Activated CD4-positive, alpha-beta memory T cell treated with anti-CD3 and anti-CD28 coated beads, Interleukin-2, amount 10 ng/mL, durations not matched to agents 7 days and 5 days (primary cell): ENCODE measurements at regions not wholly inside any gene's neighbourhood (a gene's known extent, or its start where the extent isn't known, plus 50 kb on each side); places are given as distances from the start of the nearest gene placed in this dataset.

Source experiments
- CTCF ChIA-PET: fragments of 350-600 bp; sonication (Branson Sonifier 250); formaldehyde crosslinking; loops from one replicate; lab custom pipeline; 2021; ENCODE audit warnings: antibody characterized with exemption, inconsistent platforms; lab: Charles Lee
- POLR2A ChIA-PET: fragments of 350-600 bp; sonication (Branson Sonifier 250); formaldehyde crosslinking; loops from one replicate; lab custom pipeline; 2021; ENCODE audit warnings: antibody characterized with exemption; lab: Charles Lee
- DNase-seq: peaks from one replicate; pipeline ENCODE4 v3.0.0-alpha.2; 2020
- H3K27ac Mint-ChIP-seq: one replicate; pipeline ENCODE4 v1.8.0; 2021; ENCODE audit warnings: mild to moderate bottlenecking, mixed read lengths
- H3K27me3 Mint-ChIP-seq: one replicate; pipeline ENCODE4 v1.8.0; 2021; ENCODE audit warnings: mixed read lengths
- H3K36me3 Mint-ChIP-seq: one replicate; pipeline ENCODE4 v1.8.0; 2021; ENCODE audit warnings: low read depth, mixed read lengths
- H3K4me1 Mint-ChIP-seq: one replicate; pipeline ENCODE4 v1.8.0; 2021; ENCODE audit warnings: mixed read lengths
- H3K4me3 Mint-ChIP-seq: one replicate; pipeline ENCODE4 v1.8.0; 2021; ENCODE audit warnings: mild to moderate bottlenecking, mixed read lengths
- H3K9me3 Mint-ChIP-seq: one replicate; pipeline ENCODE4 v1.8.0; 2021; ENCODE audit warnings: mixed read lengths

GRCh38 chr22:49274754-49275380, 552.8 kb downstream of the BRD1 start:
- no peaks in the 10 kb centered on the region for H3K4me1 Mint-ChIP-seq
- no peaks in the 10 kb centered on the region for H3K9me3 Mint-ChIP-seq
- peaks cover 5% of the 10 kb centered on the region for H3K27me3 Mint-ChIP-seq
- H3K36me3 Mint-ChIP-seq = no peaks in the 10 kb centered on the region
- ChIA-PET CTCF (no interaction called here), POLR2A (no interaction called here)
- no peak overlapping the region for H3K4me3 Mint-ChIP-seq
- no peak overlapping the region for H3K27ac Mint-ChIP-seq
- DNase-seq = no peak

DNA sequence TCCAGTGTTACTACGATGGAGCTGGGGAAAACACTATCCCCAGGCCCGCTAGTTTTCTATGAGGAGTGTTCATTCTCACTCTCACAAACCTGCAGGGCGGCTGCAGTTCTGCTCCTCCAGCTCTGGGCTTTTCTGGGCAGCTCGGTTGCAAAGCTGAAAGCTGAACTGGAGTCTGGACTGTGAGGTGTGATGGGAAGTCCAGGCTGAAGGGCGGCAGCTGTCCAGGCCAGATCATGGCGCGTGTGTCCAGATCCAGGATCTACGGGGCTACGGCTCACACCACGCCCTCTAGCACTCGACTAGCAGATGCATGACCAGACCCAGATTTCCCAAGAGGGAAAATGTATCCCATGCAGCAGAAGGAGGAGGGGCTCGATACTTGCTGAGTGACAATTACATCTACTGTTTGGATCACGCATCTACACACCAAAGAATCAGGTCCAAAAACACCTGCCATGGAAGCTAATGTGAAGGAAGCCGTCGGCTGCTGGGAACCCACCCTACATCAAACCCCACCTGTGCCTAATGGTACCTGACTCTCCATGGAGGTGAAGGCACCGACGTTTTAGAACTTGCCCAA, 555.0 kb downstream of the BRD1 start:
- Mint-ChIP-seq H3K36me3 (no peaks in the 10 kb centered on the region), H3K27ac (no peak overlapping the region), H3K27me3 (peaks cover 9% of the 10 kb centered on the region), H3K4me3 (no peak overlapping the region), H3K9me3 (no peaks in the 10 kb centered on the region), H3K4me1 (no peaks in the 10 kb centered on the region)
- POLR2A ChIA-PET = no interaction called here
- no peak for DNase-seq
- CTCF ChIA-PET = no interaction called here

DNA sequence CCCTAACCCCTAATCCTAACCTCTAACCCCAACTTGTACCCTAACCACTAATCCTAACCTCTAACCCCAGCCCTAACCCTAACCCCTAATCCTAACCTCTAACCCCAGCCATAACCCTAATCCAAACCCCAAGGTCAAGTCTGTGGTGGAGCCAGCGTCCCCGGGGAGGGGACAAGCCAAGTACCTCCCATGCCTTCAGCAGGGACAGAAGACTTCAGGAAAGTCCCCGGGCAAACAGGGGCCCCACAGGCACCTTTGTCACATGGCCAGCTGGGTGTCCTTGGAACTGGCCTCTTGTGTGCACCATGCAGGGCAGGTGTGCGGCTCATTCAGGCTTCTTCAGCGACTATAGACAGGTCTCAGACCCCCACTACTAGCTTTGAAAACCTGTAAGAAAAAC, 555.8 kb downstream of the BRD1 start:
- CTCF ChIA-PET = no interaction called here
- Mint-ChIP-seq H3K36me3 (no peaks in the 10 kb centered on the region), H3K27me3 (peaks cover 9% of the 10 kb centered on the region), H3K9me3 (no peaks in the 10 kb centered on the region), H3K4me3 (no peak overlapping the region), H3K27ac (no peak overlapping the region), H3K4me1 (no peaks in the 10 kb centered on the region)
- DNase-seq = no peak
- POLR2A ChIA-PET = no interaction called here

- ChIA-PET CTCF (no interaction called here), POLR2A (no interaction called here)
- no peaks in the 10 kb centered on the region for H3K36me3 Mint-ChIP-seq
These were observed 556.3 kb downstream of the BRD1 start for GRCh38 chr22:49271369-49271727.

DNA sequence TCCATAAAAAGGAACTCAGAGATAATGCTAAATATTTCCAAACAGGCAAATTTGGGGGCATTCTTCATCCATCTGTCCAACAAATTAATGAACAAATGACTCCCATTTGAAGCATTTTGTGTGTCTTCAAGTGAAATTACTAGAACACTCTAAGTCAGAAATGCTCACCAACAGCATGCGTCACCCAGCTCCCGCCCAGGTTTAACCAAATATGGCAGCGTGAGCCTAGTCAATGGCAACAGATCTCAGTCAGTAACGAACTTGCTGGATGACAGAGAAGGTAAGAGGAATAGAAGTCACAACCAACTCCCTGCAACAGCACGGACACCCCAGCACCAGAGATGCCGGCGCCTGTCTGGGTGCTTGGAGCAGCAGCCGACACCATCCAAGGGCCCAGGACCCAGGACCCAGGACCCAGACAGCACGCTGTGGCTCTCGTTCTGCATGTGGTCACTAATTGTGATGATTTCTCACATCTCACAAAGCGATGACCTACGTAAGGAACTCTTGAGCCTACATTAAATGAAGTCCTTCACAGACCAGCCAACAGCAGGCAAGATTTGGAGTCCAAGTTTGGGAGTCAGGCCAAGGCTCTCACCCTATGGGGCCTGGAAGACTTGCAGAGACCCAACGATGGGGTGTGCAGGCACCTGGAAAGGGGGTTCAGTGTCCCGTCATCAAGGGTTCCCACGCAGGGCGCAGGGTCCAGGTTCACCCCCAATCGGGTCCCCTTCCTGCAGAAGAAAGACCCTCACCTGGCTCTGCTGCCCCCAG, 556.9 kb downstream of the BRD1 start:
- no peaks in the 10 kb centered on the region for H3K9me3 Mint-ChIP-seq
- H3K4me1 Mint-ChIP-seq = no peaks in the 10 kb centered on the region
- DNase-seq = no peak
- no peaks in the 10 kb centered on the region for H3K36me3 Mint-ChIP-seq
- peaks cover 9% of the 10 kb centered on the region for H3K27me3 Mint-ChIP-seq
- ChIA-PET CTCF (no interaction called here), POLR2A (no interaction called here)
- H3K27ac Mint-ChIP-seq = no peak overlapping the region
- no peak overlapping the region for H3K4me3 Mint-ChIP-seq

More at GRCh38 chr22:49271369-49271727, 556.3 kb downstream of the BRD1 start:
- Mint-ChIP-seq H3K4me1 (no peaks in the 10 kb centered on the region), H3K4me3 (no peak overlapping the region), H3K27me3 (peaks cover 9% of the 10 kb centered on the region), H3K9me3 (no peaks in the 10 kb centered on the region), H3K27ac (no peak overlapping the region)
- no peak for DNase-seq

GRCh38 chr22:49269928-49270327, 557.7 kb downstream of the BRD1 start:
- Mint-ChIP-seq H3K27ac (no peak overlapping the region), H3K9me3 (no peaks in the 10 kb centered on the region), H3K36me3 (no peaks in the 10 kb centered on the region), H3K4me1 (no peaks in the 10 kb centered on the region), H3K4me3 (no peak overlapping the region), H3K27me3 (peaks cover 9% of the 10 kb centered on the region)
- DNase-seq = no peak
- ChIA-PET POLR2A (no interaction called here), CTCF (no interaction called here)

GRCh38 chr22:49269371-49269770, 558.3 kb downstream of the BRD1 start:
- H3K36me3 Mint-ChIP-seq = no peaks in the 10 kb centered on the region
- peaks cover 9% of the 10 kb centered on the region for H3K27me3 Mint-ChIP-seq
- CTCF ChIA-PET = no interaction called here
- no peaks in the 10 kb centered on the region for H3K9me3 Mint-ChIP-seq
- no peak for DNase-seq
- H3K4me3 Mint-ChIP-seq = no peak overlapping the region
- no peaks in the 10 kb centered on the region for H3K4me1 Mint-ChIP-seq
- H3K27ac Mint-ChIP-seq = no peak overlapping the region
- POLR2A ChIA-PET = no interaction called here

GRCh38 chr22:49268924-49269323, 558.7 kb downstream of the BRD1 start:
- no peak for DNase-seq
- no peaks in the 10 kb centered on the region for H3K4me1 Mint-ChIP-seq
- H3K36me3 Mint-ChIP-seq = no peaks in the 10 kb centered on the region
- POLR2A ChIA-PET = no interaction called here
- no peak overlapping the region for H3K4me3 Mint-ChIP-seq
- CTCF ChIA-PET = no interaction called here
- H3K9me3 Mint-ChIP-seq = no peaks in the 10 kb centered on the region
- H3K27me3 Mint-ChIP-seq = peaks cover 9% of the 10 kb centered on the region
- H3K27ac Mint-ChIP-seq = no peak overlapping the region

DNA sequence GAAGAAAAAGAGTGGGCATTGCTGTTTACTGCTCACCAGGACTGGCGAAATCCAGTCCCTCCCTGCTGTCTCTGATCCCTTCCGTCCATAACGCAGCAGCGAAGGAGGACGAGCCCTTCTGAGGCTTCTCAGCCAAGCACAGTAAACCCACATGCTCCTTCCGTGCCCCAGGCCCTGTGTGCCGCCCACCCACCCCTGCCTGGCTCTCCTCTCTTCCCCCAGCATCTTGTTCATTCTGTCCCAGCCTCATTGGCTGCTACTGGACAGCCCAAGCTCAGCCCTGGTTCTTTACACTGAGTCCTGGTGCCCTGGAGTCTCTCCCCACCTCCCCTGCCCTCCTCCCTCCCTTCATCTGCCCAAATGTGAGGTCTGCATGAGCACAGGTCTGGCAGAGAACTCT, 559.7 kb downstream of the BRD1 start:
- Mint-ChIP-seq H3K9me3 (no peaks in the 10 kb centered on the region), H3K4me3 (no peak overlapping the region), H3K4me1 (no peaks in the 10 kb centered on the region), H3K36me3 (no peaks in the 10 kb centered on the region), H3K27me3 (peaks cover 9% of the 10 kb centered on the region), H3K27ac (no peak overlapping the region)
- DNase-seq = no peak
- POLR2A ChIA-PET = no interaction called here
- CTCF ChIA-PET = no interaction called here

GRCh38 chr22:49266561-49267519, 560.8 kb downstream of the BRD1 start:
- Mint-ChIP-seq H3K27ac (no peak overlapping the region), H3K4me1 (no peaks in the 10 kb centered on the region), H3K36me3 (no peaks in the 10 kb centered on the region), H3K9me3 (no peaks in the 10 kb centered on the region), H3K4me3 (no peak overlapping the region), H3K27me3 (peaks cover 9% of the 10 kb centered on the region)
- POLR2A ChIA-PET = no interaction called here
- CTCF ChIA-PET = no interaction called here
- DNase-seq = no peak

GRCh38 chr22:49264696-49265095, 563.0 kb downstream of the BRD1 start:
- ChIA-PET POLR2A (no interaction called here), CTCF (no interaction called here)
- DNase-seq = no peak
- H3K36me3 Mint-ChIP-seq = no peaks in the 10 kb centered on the region
- H3K4me3 Mint-ChIP-seq = no peak overlapping the region
- no peaks in the 10 kb centered on the region for H3K4me1 Mint-ChIP-seq
- H3K9me3 Mint-ChIP-seq = no peaks in the 10 kb centered on the region
- H3K27me3 Mint-ChIP-seq = peaks cover 4% of the 10 kb centered on the region
- no peak overlapping the region for H3K27ac Mint-ChIP-seq

GRCh38 chr22:49263101-49263500, 564.6 kb downstream of the BRD1 start:
- Mint-ChIP-seq H3K36me3 (no peaks in the 10 kb centered on the region), H3K9me3 (no peaks in the 10 kb centered on the region), H3K4me3 (no peak overlapping the region), H3K27me3 (no peaks in the 10 kb centered on the region), H3K27ac (no peak overlapping the region), H3K4me1 (no peaks in the 10 kb centered on the region)
- no peak for DNase-seq
- CTCF ChIA-PET = no interaction called here
- POLR2A ChIA-PET = no interaction called here

DNA sequence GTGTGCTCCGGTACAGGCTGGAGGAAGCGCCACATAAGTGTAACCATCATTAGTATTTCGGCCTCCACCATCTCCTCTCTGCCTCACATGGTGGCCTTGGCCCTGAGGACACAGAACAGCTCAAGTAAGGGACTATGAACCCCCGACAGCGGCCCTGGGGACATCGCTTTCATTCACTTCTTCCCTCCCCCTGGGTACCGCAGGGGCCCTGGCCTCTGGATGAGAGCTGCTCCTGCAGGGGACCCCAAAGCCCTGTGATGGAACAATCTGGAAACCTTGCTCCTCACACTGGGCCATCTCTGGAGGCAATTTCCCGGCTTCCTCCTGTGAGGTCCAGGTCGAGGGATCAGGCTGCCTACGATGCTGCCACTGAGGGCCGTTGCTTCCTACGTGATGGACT, 565.5 kb downstream of the BRD1 start:
- Mint-ChIP-seq H3K9me3 (no peaks in the 10 kb centered on the region), H3K4me3 (no peak overlapping the region), H3K27ac (no peak overlapping the region), H3K4me1 (no peaks in the 10 kb centered on the region), H3K36me3 (no peaks in the 10 kb centered on the region), H3K27me3 (no peaks in the 10 kb centered on the region)
- no peak for DNase-seq
- CTCF ChIA-PET = no interaction called here
- POLR2A ChIA-PET = no interaction called here
